ENCODE measurements at regions not wholly inside any gene's neighbourhood (a gene's known extent, or its start where the extent isn't known, plus 50 kb on each side); places are given as distances from the start of the nearest gene placed in this dataset.

DNA sequence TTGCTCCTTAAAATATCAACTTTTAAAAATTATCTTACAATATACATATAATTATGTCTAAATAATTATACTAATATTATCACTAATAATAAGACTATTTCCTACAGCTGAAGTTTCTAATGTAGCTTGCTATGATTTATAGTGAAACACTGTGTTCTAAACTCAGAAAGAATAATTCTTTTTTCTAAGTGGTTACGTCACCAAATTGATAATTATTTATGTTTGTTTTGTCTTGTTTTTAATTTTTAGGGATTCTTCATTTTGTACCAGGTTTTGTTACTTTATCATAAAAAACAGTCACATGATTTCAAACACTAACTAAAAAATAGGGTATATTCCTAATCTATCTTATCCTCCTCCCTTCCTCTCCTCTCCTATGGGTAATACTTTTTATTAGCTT lies 662.1 kb downstream of the FRK start:
- no peak for DNase-seq

DNA sequence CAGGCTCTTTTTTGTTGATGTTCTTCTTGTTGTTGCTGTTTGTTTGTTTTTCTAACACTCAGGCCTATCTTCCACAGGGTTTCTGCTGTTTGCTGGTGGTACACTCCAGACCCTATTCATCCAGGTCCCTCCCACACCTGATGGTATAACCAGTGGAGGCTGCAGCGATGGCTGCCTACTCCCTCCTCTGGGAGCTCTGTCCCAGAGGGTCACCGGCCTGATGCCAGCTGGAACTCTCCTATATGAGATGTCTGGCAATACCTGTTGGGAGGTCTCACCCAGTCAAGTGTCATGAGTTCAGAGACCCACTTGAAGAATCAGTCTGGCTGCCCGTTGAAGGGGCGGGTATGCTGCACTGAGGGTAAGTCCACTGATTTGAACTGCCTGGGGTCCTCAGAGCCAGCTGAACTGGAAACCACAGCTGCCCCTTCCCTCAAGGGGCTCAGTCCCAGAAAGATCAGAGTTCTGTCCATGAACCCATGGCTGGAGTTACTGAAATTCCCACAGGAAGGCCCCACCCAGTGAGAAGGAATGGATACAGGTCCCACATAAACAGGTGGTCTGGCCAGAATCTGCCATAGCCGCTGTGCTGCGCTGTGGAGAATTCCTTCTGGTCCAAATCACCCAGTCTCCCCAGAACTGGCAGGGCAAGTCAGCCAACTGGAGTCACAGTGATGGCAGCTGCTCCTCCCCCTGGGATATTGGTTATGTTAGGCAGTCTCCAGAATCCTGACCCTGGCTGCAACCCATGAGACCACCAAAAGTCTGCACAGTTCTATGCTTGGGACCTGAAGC lies 664.4 kb downstream of the FRK start:
- DNase-seq: no peak

DNA sequence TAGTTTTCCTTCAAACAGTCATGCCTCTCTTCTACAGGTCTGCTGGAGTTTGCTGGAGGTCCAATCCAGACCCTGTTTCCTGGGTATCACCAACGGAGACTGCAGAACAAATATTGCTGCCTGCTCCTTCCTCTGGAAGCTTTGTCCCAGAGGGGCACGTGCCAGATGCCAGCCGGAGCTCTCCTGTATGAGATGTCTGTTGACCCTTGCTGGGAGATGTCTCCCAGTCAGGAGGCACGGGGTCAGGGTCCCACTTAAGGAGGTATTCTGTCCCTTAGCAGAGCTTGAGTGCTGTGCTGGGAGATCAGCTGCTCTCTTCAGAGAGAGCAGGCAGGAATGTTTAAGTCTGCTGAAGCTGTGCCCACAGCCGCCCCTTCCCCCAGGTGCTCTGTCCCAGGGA lies 666.9 kb downstream of the FRK start:
- DNase-seq: no peak

DNA sequence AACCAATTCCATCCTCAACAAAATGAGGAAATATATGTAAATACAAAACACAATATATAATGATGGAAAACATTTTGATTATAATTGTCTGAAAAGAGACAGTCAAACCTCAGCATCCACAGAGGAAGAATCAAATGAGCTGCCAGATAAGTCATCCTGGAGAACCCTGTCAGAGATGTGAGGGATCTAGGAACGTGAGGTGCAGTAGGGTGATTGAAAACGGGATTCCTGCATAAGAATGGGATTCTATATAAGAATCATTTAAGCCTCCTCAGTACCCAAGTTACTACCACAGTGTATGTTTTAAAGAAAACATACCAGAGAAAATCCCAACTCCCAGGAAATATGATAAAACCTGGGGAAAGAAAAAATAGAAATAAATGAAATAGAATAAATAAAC lies 690.5 kb downstream of the FRK start:
- no peak for DNase-seq

DNA sequence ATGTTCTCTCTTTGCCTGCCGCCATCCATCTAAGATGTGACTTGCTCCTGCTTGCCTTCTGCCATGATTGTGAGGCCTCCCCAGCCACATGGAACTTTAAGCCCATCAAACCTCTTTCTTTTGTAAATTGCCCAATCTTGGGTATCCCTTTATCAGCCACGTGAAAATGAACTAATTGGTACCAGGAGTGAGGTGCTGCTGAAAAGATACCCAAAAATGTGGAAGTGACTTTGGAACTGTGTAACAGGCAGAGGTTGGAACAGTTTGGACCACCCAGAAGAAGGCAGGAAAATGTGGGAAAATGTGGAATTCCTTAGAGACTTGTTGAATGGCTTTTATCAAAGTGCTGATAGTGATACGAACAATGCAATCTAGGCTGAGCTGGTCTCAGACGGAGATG lies 694.9 kb downstream of the FRK start:
- DNase-seq: no peak

DNA sequence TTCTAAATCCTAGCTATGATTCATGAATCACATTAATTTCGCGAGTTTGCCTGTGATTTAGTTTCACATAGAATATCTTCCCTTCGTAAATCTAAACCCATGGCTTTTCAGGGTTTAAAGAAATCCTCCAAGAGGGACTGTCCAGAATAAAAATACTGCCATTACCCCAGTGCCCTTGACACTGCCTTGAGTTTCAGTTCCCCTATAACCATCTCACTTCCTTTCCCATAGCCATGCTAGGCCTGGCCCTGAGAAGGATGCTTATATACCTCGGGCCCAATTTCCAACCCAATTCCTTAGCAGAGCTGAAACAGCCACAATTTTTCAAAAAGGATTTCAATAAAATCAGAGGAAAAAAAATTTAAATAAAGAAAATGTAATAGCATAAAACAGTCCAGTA lies 697.3 kb downstream of the FRK start:
- no peak for DNase-seq

DNA sequence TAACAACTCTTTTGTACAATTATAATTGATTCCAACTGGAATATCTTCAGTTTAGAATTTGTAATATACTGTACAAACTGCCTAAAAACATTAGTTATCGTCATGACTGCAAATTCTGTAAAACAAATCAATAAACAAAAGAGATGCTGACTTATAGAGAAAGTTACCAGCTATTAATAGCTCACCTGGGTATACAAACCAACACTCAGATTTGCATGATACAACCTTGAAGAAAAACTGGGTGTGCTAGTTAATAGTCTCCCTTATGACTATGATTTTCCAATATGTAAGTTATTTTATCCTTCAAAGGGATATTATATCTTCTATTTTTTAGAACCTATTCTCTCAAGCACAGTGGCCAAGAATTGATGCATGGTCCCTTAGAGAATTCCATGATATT lies 698.5 kb downstream of the FRK start:
- DNase-seq: no peak

DNA sequence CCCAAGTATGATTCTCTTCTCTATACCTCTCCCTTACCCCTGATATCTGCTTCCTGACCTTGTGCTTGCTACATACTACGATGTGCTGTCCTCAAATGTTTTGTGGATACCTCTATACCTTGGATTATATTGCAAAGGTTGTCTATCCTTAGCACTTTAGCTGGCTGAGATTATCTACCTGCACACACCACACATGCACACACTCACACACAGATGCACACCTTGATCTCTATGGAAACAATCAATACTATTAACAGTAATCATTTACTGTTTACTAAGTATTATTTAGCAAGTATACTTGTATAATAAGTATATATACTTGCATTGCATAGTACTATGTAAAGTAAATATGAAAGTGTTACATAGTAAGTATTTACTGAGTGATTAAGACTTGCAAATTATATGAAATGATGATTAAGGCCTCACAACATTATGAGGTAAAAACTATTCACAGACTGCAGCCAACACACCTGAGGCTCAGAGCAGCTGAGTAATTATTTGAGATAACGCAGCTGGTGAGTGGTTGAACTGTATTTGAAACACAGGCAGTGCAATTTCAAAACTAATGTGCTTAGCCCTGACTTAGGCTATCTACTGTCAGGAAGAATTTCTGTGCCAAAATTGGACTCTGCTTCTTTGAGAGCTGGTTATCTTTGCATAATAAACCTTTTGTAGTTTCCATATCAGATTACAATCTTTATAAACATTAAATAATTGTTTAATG lies 699.9 kb downstream of the FRK start:
- DNase-seq: peak; percentile 78

DNA sequence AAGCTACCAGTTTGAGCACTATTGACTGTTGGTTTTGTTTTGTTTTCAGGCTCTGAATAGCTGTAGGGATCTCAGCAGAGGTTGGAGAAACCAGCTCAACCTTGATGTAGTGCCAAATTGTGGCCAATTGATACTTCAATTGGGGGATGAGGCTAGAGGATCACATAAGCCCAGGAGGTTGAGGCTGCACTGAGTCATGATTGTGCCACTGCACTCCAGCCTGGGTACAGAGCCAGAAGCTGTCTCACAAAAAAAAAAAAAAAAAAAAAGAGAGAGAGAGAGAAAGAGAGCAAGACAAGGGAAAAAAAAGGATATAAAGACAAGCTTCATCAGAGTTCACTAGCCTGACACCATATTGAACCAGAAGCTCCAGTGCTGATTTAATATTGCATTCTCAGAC lies 702.1 kb downstream of the FRK start:
- peak; percentile 98 for DNase-seq

DNA sequence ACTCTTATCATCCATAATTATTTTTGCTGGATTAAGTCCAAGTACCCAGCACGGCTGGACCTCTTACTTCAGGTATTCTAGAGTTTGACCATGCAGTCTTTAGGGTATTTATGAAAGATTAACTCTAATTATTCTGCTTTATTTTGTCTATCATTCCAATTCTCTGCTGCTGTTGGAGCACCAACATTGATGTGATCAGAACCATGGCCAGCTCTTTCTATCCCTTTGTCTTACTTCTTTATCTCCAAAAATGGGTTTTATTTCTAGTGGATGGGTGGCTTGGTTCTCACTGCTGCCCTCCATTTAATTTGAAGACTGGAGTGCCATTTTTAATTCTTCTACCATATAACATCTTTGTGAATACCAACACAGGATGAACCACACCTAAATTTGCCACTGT lies 704.3 kb downstream of the FRK start:
- no peak for DNase-seq

DNA sequence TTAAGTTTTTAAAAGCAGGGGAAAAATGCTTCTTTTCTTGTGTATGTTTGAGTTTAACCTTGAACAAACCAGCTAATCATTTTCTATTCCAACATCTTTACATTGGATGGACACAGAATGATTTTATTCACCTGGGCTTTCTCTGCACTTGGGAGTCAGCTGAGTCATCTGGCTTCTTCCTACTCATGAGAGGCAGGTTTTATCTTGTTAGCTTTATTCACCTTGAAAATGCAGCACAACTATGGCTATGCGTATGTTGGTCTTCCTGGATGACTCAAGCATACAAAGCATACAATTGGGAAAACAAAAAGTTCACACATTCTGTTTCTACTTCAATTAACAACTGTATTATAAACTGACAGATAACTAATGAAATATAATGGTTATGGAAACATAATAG lies 737.7 kb downstream of the FRK start:
- no peak for DNase-seq

DNA sequence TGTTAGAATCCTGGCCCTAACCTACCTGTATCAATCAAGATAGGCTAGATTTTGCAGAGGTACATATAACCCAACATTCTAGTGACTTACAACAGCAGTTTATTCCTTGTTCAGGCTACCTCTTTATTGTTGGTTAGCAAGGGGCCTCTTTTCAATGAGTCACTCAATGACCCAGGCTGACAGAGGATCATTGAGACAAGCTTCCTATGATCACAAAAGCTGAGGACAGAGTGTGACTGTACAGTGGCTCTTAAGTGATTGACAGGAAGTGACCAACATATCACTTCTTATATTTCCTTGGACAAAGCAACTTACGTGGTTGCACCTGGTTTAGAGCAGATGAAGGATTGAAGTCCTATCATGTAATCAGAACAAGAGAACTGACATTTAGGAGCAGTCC lies 740.9 kb downstream of the FRK start:
- no peak for DNase-seq

DNA sequence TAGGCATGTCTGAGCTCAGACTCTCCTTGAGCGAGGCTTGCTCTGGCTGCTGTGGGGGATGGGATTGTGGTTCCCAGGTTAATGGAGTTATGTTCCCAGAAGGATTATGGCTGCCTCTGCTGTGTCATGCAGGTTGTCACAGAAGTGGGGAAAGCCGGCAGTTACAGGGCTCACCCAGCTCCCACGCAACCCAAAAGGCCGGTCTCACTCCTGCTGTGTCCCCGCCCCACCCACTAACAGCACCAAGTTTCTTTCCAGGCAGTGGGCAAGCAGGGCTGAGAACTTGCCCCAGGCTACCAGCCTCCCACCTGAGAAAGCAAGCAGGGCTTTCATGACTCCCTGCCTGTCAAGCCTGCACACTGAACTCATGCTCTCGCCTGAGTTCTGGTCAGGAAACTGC lies 750.5 kb downstream of the FRK start:
- DNase-seq: no peak

DNA sequence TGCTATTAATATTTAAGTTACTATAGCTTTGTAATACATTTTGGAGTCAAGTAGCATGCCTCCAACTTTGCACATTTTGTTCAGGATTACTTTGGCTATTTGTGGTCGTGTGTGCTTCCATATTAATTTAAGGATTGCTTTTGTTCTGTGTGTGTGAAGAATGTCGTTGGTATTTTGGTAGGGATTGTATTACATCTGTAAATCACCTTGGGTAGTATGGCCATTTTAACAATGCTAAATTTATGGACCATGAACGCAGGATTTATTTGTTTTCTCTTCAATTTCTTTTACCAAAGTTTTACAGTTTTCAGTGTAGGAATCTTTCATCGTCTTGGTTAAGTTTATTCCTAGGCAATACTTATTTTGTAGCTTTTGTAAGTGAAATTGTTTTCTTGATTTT lies 758.0 kb downstream of the FRK start:
- no peak for DNase-seq

DNA sequence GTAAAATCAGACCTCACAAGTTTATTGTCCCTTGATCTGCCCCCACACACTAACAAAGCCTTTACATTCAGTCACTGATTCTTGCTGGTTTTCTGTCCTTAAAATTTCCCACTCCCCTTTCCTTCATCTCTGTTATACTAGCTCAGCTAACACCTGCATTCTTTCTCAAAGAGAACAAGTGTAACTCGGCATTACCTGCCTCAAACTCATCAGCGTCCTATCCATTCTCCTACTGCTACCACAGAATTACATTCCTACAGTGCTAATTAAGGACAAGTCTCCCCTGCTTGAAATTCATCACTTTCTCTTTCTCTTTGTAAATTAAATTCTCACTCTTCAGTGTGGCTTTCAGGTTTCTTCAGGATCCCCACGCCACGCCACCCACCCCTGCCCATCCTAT lies 773.2 kb downstream of the FRK start:
- no peak for DNase-seq

DNA sequence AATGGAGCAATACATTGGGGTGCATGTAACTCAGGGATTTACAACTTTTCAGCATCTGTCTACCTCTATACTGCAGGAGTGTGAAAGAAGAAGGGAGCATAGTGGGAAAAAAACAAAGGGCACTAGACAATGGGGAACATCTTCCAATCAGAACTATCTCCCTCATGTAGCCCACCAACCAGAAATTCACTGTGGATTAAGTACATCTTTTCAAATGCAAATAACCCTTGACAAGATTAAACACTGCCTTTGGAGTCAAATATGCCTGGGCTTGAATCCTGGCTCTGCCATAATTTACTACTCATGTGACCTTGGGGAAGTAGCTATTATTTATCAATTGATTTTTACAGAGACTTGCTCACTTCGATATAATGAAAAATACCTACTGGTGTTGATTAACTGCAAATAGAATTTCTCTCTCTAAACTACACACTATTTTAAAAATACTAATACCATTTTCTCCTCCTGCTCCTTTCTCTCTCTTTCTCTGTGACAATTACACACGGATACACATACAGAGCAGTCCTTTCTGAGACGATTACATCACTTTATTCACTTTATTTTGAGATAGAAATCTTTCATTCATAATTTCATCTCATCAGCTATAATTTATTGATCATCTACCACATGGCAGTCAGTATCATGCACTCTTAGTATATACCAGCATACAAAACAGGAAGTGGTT lies 783.7 kb downstream of the FRK start:
- DNase-seq: no peak

DNA sequence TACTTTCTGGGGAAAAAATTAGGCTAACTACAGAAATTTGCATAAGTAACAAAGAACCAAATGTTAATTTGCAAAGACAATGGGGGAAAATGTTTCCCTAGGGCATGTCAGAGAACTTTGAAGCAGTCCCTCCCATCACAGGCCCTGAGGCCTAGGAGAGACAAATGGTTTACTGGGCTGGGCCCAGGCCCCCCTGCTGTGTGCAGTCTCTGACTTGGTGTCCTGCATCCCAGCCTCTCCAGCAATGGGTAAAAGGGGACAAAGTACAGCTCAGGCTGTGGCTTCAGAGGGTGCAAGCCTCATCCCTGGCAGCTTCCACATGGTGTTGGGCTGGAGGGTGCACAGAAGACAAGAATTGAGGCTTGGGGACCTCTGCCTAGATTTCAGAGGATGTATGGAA lies 788.4 kb downstream of the FRK start:
- no peak for DNase-seq

DNA sequence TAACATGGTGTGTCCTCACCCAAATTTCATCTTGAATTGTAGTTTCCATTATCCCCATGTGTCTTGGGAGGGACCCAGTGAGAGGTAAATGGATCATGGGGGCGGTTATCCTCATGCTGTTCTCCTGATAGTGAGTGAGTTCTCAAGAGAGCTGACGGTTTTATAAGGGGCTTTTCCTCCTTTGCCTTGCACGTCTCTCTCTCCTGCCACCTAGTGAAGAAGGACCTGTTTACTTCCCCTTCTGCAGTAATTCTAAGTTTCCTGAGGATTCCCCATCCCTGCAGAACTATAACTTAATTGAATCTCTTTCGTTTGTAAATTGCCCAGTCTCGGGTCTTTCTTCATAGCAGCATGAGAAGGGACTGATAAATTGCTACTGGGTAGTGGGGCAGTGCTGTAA lies 789.3 kb downstream of the FRK start:
- DNase-seq: peak; percentile 92

DNA sequence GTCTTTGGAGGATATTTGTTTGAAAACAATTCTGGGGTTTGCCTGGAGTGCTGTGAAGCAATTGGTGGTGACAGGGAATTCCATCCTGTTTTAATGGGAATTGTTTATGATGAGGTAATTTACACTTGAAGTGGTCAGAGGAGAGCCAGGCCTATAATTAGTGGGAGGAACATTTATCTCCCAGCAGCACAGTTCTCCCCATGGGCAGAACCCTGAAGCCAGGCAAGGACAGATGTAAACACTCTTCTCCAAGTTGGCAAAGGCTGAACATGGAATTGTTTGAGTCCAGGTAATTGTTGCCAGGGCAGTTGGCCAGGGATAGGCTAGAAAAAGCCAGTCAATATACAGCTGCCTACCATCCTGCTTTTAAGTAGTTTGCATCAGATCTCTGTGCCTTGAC lies 789.7 kb downstream of the FRK start:
- peak; percentile 100 for DNase-seq

DNA sequence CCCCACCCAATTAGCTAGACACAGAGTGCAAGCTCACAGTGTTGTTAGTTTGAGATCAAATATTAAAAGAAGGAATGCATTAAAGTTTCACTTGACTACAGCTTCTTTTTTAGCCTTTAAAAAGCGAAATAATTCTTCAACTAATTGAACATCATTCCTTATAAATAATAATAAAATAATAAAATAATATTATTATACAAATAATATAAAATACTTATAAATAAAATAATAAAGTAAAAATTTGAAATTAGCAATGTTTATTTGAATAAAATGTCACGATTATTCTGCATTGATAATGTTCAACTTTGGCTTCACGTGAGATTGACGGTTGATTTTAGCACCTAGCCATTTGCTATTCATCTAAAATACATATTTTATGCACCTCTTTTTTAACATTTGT lies 819.3 kb downstream of the FRK start:
- no peak for DNase-seq

DNA sequence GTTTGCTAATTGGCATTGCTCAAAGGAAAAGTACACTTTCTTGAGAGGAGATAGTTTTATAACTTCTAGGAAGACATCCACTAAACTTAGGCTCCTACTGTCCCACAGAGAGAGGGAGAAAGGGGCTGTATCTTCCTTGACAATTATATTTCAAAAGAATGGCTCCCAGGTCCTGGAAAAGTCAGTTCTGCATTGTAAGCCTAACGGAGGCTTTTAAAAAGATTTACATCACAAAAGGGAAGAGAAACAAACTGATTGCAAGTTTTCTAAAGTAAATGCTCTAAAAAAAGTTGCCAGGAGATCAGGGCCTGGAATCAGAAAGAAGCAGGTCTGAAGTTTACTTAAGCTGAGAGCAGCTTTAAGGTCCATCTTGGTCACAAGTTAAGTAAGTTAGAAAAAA lies 839.5 kb downstream of the FRK start:
- no peak for DNase-seq

DNA sequence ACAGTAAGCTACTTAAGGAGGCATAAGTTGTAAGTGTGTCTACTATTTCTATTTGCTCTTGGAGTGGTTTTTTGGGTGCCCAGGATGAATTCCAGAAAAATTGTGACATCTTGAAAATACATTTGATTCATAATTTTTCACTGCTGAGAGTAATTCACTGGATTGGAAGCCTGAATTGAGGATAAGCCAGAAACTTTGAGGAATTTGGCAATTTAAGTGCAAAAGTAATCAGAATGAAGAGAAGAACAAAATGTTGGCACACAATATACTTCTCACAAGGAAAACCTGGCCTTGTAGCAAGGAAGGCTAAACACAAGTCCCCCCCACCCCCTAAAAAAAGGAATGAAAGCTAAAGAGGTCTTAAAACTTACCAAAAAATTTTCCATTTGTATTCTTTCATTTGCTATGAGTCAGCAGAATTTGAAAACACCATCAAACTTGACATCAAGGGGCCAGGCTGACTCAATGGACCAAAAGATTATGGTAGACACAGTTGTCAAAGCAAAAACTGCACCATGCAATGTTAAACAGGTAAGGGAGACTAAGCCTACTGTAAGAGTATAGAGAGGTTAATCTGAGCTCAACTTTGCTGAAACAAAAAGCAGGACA lies 840.0 kb downstream of the FRK start:
- no peak for DNase-seq

DNA sequence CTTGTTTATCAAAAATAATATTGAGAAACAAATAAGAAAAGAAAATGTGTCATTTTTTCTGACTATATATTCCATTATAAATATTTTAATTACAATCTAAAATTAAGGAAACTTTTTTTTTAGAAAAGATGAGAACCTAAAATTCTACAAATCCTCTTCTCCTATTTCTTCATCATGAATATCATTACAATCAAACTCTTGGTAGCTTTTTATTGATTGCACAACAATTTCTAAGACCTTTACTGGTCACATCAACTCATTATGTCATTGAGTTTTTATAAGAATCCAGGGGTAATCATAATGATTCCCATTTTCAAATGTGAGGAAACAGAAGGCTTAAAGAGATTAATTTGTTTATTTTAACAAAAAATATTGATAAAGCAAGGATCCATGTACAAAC lies 841.0 kb downstream of the FRK start:
- DNase-seq: no peak

DNA sequence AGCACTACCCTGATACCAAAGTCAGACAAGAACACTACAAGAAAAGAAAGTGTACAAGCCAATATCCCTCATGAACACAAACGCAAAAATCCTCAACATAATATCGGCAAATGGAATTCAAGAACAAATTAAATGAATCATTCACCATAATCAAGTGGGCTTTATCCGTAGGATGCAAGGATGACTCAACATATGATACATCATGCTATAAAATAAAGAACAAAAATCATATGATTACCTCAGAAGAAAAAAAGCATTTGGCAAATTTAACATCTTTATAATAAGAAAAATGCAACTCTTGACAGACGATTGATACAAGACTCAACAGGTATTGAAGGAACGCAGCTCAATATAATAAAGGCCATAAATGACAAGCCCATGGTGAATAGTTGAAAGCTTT lies 843.9 kb downstream of the FRK start:
- DNase-seq: no peak

Data from NCI-H2029 treated with DMSO at 0.1 percent for 48 hours (cell line).